Smooth muscle cell (in vitro differentiated cells): ENCODE measurements at regions not wholly inside any gene's neighbourhood (a gene's known extent, or its start where the extent isn't known, plus 50 kb on each side); places are given as distances from the start of the nearest gene placed in this dataset.

Experiments used
- DNase-seq: peaks from one replicate; lab custom pipeline; 2025; ENCODE audit not compliant: unreplicated experiment; lab: John Stamatoyannopoulos, UW
- H2AFZ ChIP-seq: fragments of 200-600 bp; sonication (generic); 2 replicates; pipeline ENCODE4 v1.6.0; 2016; ENCODE audit warnings: antibody characterized with exemption, low read depth, mild to moderate bottlenecking
- H3F3A ChIP-seq: fragments of 200-600 bp; sonication (generic); 2 replicates; pipeline ENCODE4 v1.6.0; 2017; ENCODE audit warnings: antibody characterized with exemption, low read depth
- H3K27ac ChIP-seq: fragments of 200-600 bp; sonication (generic); 2 replicates; pipeline ENCODE4 v1.5.1; 2016; ENCODE audit warnings: low read depth, mild to moderate bottlenecking
- H3K27me3 ChIP-seq: fragments of 200-600 bp; sonication (generic); 2 replicates; pipeline ENCODE4 v1.6.1; 2016; ENCODE audit warnings: low read depth, mild to moderate bottlenecking
- H3K36me3 ChIP-seq: fragments of 200-600 bp; sonication (generic); 2 replicates; pipeline ENCODE4 v1.5.1; 2016; ENCODE audit warnings: low read depth
- H3K4me1 ChIP-seq: fragments of 200-600 bp; sonication (generic); 2 replicates; pipeline ENCODE4 v1.5.1; 2016; ENCODE audit warnings: low read depth
- H3K4me2 ChIP-seq: fragments of 200-600 bp; sonication (generic); 2 replicates; pipeline ENCODE4 v1.6.0; 2016; ENCODE audit warnings: mild to moderate bottlenecking
- H3K4me3 ChIP-seq: fragments of 200-600 bp; sonication (generic); 2 replicates; pipeline ENCODE4 v1.5.1; 2016; ENCODE audit warnings: mild to moderate bottlenecking
- H3K79me2 ChIP-seq: fragments of 200-600 bp; sonication (generic); 2 replicates; pipeline ENCODE4 v1.6.0; 2016; ENCODE audit warnings: low read depth, mild to moderate bottlenecking
- H3K9ac ChIP-seq: fragments of 200-600 bp; sonication (generic); 2 replicates; pipeline ENCODE4 v1.6.0; 2016; ENCODE audit warnings: low read depth
- H3K9me3 ChIP-seq: fragments of 200-600 bp; sonication (generic); replicated peaks from 2 replicates; pipeline ENCODE4 v1.5.1; 2016; ENCODE audit warnings: low read depth
- H4K20me1 ChIP-seq: fragments of 200-600 bp; sonication (generic); 2 replicates; pipeline ENCODE4 v1.6.0; 2016; ENCODE audit warnings: low read depth
- WGBS: methylation state at CpG from one replicate; pipeline ENCODE4 v1.1.7; 2016; ENCODE audit warnings: low lambda C conversion rate; 5-methylcytosine and 5-hydroxymethylcytosine counted together
- TF ChIP-seq, protein P1 (sequence below): fragments of 200-600 bp; sonication (generic); IDR thresholded peaks from 2 replicates; pipeline ENCODE4 v1.5.1; 2017; ENCODE audit warnings: borderline replicate concordance, mild to moderate bottlenecking, antibody characterized with exemption; ENCODE audit not compliant: insufficient read depth, poor library complexity, severe bottlenecking

DNA sequence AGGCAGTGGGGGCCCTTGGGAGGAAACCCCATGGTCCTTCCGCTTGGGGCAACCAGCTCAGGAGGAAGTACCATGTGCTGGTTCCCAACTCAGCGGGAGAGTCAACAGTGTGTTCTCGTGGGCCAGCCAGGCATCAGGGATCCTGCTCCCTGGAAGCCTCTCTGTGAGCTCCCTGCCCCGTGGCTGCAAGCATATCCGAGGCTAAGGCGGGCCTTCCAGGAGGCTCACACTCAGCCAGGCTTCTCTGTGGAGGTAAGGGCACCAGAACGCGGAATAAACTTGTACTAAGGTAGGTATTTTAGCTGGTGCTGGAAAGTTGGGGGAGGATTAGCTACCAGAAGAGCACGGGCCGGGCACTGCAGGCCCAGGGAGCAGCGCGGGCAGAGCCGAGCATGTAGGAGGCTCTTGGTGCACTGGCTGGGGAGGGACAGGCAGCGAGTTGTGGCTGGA lies 74.7 kb upstream of the POU3F1 start:
- H3K27me3 ChIP-seq: no peaks in the 10 kb centered on the region
- H3K4me1 ChIP-seq: no peaks in the 10 kb centered on the region
- H3K27ac ChIP-seq: no peak overlapping the region
- no peaks in the 10 kb centered on the region for H4K20me1 ChIP-seq
- no peak overlapping the region for H3K4me3 ChIP-seq
- WGBS: 86% methylated on average over 14 of the region's 14 CpGs
- TF ChIP-seq, protein P1, sequence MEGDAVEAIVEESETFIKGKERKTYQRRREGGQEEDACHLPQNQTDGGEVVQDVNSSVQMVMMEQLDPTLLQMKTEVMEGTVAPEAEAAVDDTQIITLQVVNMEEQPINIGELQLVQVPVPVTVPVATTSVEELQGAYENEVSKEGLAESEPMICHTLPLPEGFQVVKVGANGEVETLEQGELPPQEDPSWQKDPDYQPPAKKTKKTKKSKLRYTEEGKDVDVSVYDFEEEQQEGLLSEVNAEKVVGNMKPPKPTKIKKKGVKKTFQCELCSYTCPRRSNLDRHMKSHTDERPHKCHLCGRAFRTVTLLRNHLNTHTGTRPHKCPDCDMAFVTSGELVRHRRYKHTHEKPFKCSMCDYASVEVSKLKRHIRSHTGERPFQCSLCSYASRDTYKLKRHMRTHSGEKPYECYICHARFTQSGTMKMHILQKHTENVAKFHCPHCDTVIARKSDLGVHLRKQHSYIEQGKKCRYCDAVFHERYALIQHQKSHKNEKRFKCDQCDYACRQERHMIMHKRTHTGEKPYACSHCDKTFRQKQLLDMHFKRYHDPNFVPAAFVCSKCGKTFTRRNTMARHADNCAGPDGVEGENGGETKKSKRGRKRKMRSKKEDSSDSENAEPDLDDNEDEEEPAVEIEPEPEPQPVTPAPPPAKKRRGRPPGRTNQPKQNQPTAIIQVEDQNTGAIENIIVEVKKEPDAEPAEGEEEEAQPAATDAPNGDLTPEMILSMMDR: no peak
- no peak overlapping the region for H3K4me2 ChIP-seq
- H3K79me2 ChIP-seq: no peaks in the 10 kb centered on the region
- no peaks in the 10 kb centered on the region for H3K36me3 ChIP-seq
- H3K9me3 ChIP-seq: no peaks in the 10 kb centered on the region
- H2AFZ ChIP-seq: no peak overlapping the region
- no peak overlapping the region for H3K9ac ChIP-seq
- no peak for DNase-seq
- H3F3A ChIP-seq: no peaks in the 10 kb centered on the region

DNA sequence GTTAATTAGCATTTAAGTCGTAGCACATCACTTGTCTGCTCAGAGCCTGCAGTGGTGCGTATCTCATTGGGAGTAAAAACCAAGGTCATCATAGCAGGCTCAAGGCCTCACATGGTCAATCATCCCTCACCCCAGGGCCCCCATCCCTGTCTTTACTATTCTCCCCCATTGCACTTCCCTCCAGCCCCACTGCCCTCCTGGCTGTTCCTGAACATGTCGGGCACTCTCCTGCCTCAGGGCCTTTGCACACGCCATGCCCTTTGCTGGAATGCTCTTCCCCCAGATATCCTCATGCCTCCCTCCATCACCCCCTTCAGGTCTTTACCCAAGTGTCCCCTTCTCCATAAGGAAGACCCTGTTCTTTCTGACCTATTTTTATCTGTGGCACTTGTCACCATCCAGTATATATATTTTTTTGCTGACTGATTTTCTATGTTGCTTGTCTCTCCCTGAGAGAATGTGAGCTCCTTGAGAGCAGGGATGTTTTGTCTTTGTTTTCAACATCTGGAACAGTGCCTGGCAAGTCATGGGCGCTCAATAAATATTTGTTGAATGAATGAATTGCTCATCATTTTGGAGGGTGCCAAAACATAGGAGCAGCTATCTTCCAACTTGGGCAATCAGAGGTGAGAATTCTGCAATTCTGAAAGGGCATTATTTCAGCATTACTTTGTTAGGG lies 74.1 kb upstream of the POU3F1 start:
- Histone ChIP-seq H3K4me2 (no peak overlapping the region), H3K27ac (no peak overlapping the region), H3K9ac (no peak overlapping the region), H3K4me3 (no peak overlapping the region), H3K36me3 (no peaks in the 10 kb centered on the region), H3K4me1 (no peaks in the 10 kb centered on the region), H3K9me3 (no peaks in the 10 kb centered on the region), H3K27me3 (no peaks in the 10 kb centered on the region), H2AFZ (no peak overlapping the region), H4K20me1 (no peaks in the 10 kb centered on the region), H3K79me2 (no peaks in the 10 kb centered on the region), H3F3A (no peaks in the 10 kb centered on the region)
- DNase-seq: no peak
- TF ChIP-seq, protein P1: no peak
- 89% methylated on average over 5 of the region's 5 CpGs for WGBS

DNA sequence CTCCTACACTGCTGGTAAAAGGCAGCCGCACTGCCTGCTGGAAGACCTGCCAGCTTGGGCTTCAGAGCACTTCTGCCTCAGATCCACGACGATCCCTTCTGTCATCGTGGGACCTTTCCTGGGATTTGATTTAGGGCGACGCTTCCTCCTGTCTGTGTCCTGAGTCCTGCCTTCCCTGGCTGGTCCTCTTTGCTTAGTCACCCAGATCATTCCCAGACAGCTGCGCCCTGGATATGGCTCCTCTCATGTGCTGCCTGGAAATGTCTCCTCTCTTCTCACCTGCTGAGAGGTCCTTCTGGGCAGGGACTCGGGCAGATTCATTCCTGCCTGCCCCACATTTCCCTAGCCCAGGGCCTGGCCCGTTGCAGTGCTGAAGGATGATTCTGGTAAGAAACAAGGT lies 72.4 kb upstream of the POU3F1 start:
- H3K4me2 ChIP-seq: no peak overlapping the region
- TF ChIP-seq, protein P1: no peak
- no peak overlapping the region for H3K4me3 ChIP-seq
- no peak overlapping the region for H2AFZ ChIP-seq
- 68% methylated on average over 9 of the region's 9 CpGs for WGBS
- H3K9me3 ChIP-seq: no peaks in the 10 kb centered on the region
- H4K20me1 ChIP-seq: no peaks in the 10 kb centered on the region
- H3K36me3 ChIP-seq: no peaks in the 10 kb centered on the region
- H3K9ac ChIP-seq: no peak overlapping the region
- no peaks in the 10 kb centered on the region for H3K27me3 ChIP-seq
- no peak overlapping the region for H3K27ac ChIP-seq
- no peaks in the 10 kb centered on the region for H3K79me2 ChIP-seq
- DNase-seq: no peak
- H3K4me1 ChIP-seq: no peaks in the 10 kb centered on the region
- H3F3A ChIP-seq: no peaks in the 10 kb centered on the region

DNA sequence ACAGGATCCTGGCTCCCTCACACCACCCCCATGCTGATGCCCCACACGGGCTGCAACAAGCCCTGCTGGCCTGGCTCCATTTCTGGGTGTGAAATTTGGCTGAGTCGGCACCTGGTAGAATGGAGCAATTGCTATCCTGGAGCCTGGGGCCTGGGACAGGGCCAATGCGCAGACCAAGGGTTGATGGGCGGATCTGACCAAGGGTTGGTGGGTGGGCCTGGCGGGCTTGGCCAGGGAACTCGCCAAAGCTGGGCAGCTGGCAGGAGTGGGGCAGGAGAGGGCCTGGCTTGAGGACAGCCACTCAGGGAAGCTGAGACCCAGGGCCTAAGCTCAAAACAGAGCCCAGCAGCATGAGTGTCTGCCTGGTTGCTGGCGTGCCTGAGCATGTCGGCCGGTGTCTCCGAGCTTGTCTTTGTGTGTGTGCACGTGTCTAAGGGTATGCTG lies 70.9 kb upstream of the POU3F1 start:
- TF ChIP-seq, protein P1: no peak
- Histone ChIP-seq H3K79me2 (no peaks in the 10 kb centered on the region), H3K9ac (no peak overlapping the region), H3K4me3 (no peak overlapping the region), H3K36me3 (no peaks in the 10 kb centered on the region), H3K4me1 (no peaks in the 10 kb centered on the region), H3K4me2 (no peak overlapping the region), H3K27me3 (no peaks in the 10 kb centered on the region), H2AFZ (no peak overlapping the region), H3K27ac (no peak overlapping the region), H3K9me3 (no peaks in the 10 kb centered on the region), H4K20me1 (no peaks in the 10 kb centered on the region), H3F3A (no peaks in the 10 kb centered on the region)
- DNase-seq: no peak
- 80% methylated on average over 11 of the region's 11 CpGs for WGBS
